Dedifferentiated amniotic fluid mesenchymal stem cell (primary cell): ENCODE measurements at regions not wholly inside any gene's neighbourhood (a gene's known extent, or its start where the extent isn't known, plus 50 kb on each side); places are given as distances from the start of the nearest gene placed in this dataset.

Experiments used
- DNase-seq: peaks from one replicate; pipeline ENCODE4 v3.0.0-alpha.2; 2016; ENCODE audit errors: extremely low spot score

GRCh38 chr6:170085475-170086401, 205.1 kb downstream of the DLL1 start:
- DNase-seq: no peak

GRCh38 chr6:170084166-170084730, 206.6 kb downstream of the DLL1 start:
- DNase-seq: no peak

GRCh38 chr6:170083236-170084051, 207.4 kb downstream of the DLL1 start:
- DNase-seq: no peak

GRCh38 chr6:170082531-170083187, 208.2 kb downstream of the DLL1 start:
- no peak for DNase-seq

GRCh38 chr6:170082067-170082466, 208.8 kb downstream of the DLL1 start:
- no peak for DNase-seq

- DNase-seq: no peak
Observed at GRCh38 chr6:170081556-170081955, 209.3 kb downstream of the DLL1 start.

- DNase-seq: no peak
Observed at GRCh38 chr6:170080828-170081371, 210.0 kb downstream of the DLL1 start.

- no peak for DNase-seq
Observed at GRCh38 chr6:170080169-170080827, 210.6 kb downstream of the DLL1 start.

GRCh38 chr6:170076466-170077165, 214.3 kb downstream of the DLL1 start:
- no peak for DNase-seq

GRCh38 chr6:170075659-170076223, 215.1 kb downstream of the DLL1 start:
- no peak for DNase-seq

GRCh38 chr6:170074907-170075306, 216.0 kb downstream of the DLL1 start:
- no peak for DNase-seq

GRCh38 chr6:170074435-170074834, 216.4 kb downstream of the DLL1 start:
- DNase-seq: no peak

- DNase-seq: no peak
Observed at GRCh38 chr6:170073846-170074245, 217.0 kb downstream of the DLL1 start.

GRCh38 chr6:170072246-170072645, 218.6 kb downstream of the DLL1 start:
- no peak for DNase-seq

GRCh38 chr6:170069611-170070010, 221.3 kb downstream of the DLL1 start:
- DNase-seq: no peak

GRCh38 chr6:170068496-170068895, 222.4 kb downstream of the DLL1 start:
- no peak for DNase-seq

- no peak for DNase-seq
Observed at GRCh38 chr6:170067923-170068360, 222.9 kb downstream of the DLL1 start.

- DNase-seq: no peak
Observed at GRCh38 chr6:170067181-170067641, 223.7 kb downstream of the DLL1 start.

- DNase-seq: no peak
Observed at GRCh38 chr6:170066679-170067078, 224.2 kb downstream of the DLL1 start.
